HepG2 (cell line): ENCODE measurements at regions not wholly inside any gene's neighbourhood (a gene's known extent, or its start where the extent isn't known, plus 50 kb on each side); places are given as distances from the start of the nearest gene placed in this dataset.
A peak's percentile ranks its signal among the peaks of the same experiment; 100 is the strongest.

ENCODE experiments used
- CENPBD1 ChIP-seq: sonication (generic); formaldehyde crosslinking; IDR thresholded peaks from 2 replicates; pipeline ENCODE4 v1.8.0; 2022; ENCODE audit warnings: missing genetic modification reagents, low read depth, mild to moderate bottlenecking, borderline replicate concordance
- HIC2 ChIP-seq: sonication (generic); formaldehyde crosslinking; IDR thresholded peaks from 2 replicates; pipeline ENCODE4 v1.9.0; 2022; ENCODE audit warnings: low read depth, missing genetic modification reagents
- IRF1 ChIP-seq: sonication (generic); formaldehyde crosslinking; IDR thresholded peaks from 2 replicates; pipeline ENCODE4 v1.4.0; 2020; ENCODE audit warnings: low read depth, mild to moderate bottlenecking, missing genetic modification reagents
- KLF15 ChIP-seq: sonication (generic); formaldehyde crosslinking; IDR thresholded peaks from 2 replicates; pipeline ENCODE4 v1.8.1; 2023; ENCODE audit warnings: borderline replicate concordance, mild to moderate bottlenecking, inconsistent platforms, missing genetic modification reagents, mixed read lengths
- MLLT10 ChIP-seq: sonication (generic); formaldehyde crosslinking; IDR thresholded peaks from 2 replicates; pipeline ENCODE4 v1.4.0; 2020; ENCODE audit warnings: missing genetic modification reagents
- MYNN ChIP-seq: sonication (generic); formaldehyde crosslinking; IDR thresholded peaks from 2 replicates; pipeline ENCODE4 v1.4.0; 2020; ENCODE audit warnings: mild to moderate bottlenecking, low read depth, missing genetic modification reagents
- PAWR ChIP-seq: sonication (generic); formaldehyde crosslinking; IDR thresholded peaks from 2 replicates; pipeline ENCODE4 v1.4.0; 2020; ENCODE audit warnings: missing genetic modification reagents, mild to moderate bottlenecking, borderline replicate concordance
- POLR2AphosphoS2 ChIP-seq: IDR thresholded peaks from 2 replicates; pipeline ENCODE4 v1.6.1; 2011; ENCODE audit warnings: low read depth, low read length, improper control_type of control experiment
- SRSF9 ChIP-seq: fragments of 200-400 bp; formaldehyde crosslinking; IDR thresholded peaks from 2 replicates; pipeline ENCODE4 v1.6.1; 2018; ENCODE audit warnings: borderline replicate concordance, mild to moderate bottlenecking, low read depth, low read length; ENCODE audit not compliant: insufficient read depth, poor library complexity, severe bottlenecking
- ZGPAT ChIP-seq: IDR thresholded peaks from 2 replicates; pipeline ENCODE4 v1.6.1; 2016; ENCODE audit warnings: mild to moderate bottlenecking
- ZNF484 ChIP-seq: sonication (generic); formaldehyde crosslinking; IDR thresholded peaks from 2 replicates; pipeline ENCODE4 v1.5.1; 2020; ENCODE audit warnings: mild to moderate bottlenecking, low read depth, missing genetic modification reagents, borderline replicate concordance
- ZNF543 ChIP-seq: sonication (generic); formaldehyde crosslinking; IDR thresholded peaks from 2 replicates; pipeline ENCODE4 v1.4.0; 2020; ENCODE audit warnings: mild to moderate bottlenecking, missing genetic modification reagents
- ZNF557 ChIP-seq: sonication (generic); formaldehyde crosslinking; IDR thresholded peaks from 2 replicates; pipeline ENCODE4 v1.4.0; 2020; ENCODE audit warnings: missing genetic modification reagents
- ZNF589 ChIP-seq: sonication (generic); formaldehyde crosslinking; conservative IDR thresholded peaks from 2 replicates; pipeline ENCODE4 v1.8.0; 2022; ENCODE audit warnings: mild to moderate bottlenecking, moderate library complexity, missing genetic modification reagents
- ZNF629 ChIP-seq: sonication (generic); formaldehyde crosslinking; conservative IDR thresholded peaks from 2 replicates; pipeline ENCODE4 v1.5.0; 2020; ENCODE audit warnings: missing genetic modification reagents
- ZNF768 ChIP-seq: sonication (generic); formaldehyde crosslinking; IDR thresholded peaks from 2 replicates; pipeline ENCODE4 v1.4.0; 2020; ENCODE audit warnings: missing genetic modification reagents
- TF ChIP-seq, protein P1 (sequence below): sonication (generic); formaldehyde crosslinking; IDR thresholded peaks from 2 replicates; pipeline ENCODE4 v1.8.0; 2022; ENCODE audit warnings: low read depth, missing genetic modification reagents
- TF ChIP-seq, protein P2 (sequence below): sonication (generic); formaldehyde crosslinking; conservative IDR thresholded peaks from 2 replicates; pipeline ENCODE4 v1.4.0; 2020; ENCODE audit warnings: missing genetic modification reagents
- TF ChIP-seq, protein P3 (sequence below): sonication (generic); formaldehyde crosslinking; IDR thresholded peaks from 2 replicates; pipeline ENCODE4 v1.4.0; 2020; ENCODE audit warnings: missing genetic modification reagents

- TF ChIP-seq IRF1 (no peak), CENPBD1 (CRISPR knock-in tag) (no peak), ZGPAT (CRISPR knock-in tag) (peak; percentile 95), ZNF629 (peak; percentile 57; the same call in 1 of the 2 replicates), MYNN (CRISPR knock-in tag) (no peak; the same call in 1 of the 2 replicates), POLR2AphosphoS2 (no peak), HIC2 (CRISPR knock-in tag) (peak; percentile 98), PAWR (0 out of 2 replicates have a peak, but pooled peaks have one; percentile 55), SRSF9 (no peak), ZNF543 (CRISPR knock-in tag) (peak; percentile 90; the same call in 1 of the 2 replicates), ZNF589 (CRISPR knock-in tag) (peak; percentile 93), ZNF768 (no peak), KLF15 (CRISPR knock-in tag) (no peak; the same call in 1 of the 2 replicates), ZNF557 (CRISPR knock-in tag) (peak; percentile 67; the same call in 1 of the 2 replicates), MLLT10 (CRISPR knock-in tag) (no peak), ZNF484 (no peak)
- TF ChIP-seq, protein P1, sequence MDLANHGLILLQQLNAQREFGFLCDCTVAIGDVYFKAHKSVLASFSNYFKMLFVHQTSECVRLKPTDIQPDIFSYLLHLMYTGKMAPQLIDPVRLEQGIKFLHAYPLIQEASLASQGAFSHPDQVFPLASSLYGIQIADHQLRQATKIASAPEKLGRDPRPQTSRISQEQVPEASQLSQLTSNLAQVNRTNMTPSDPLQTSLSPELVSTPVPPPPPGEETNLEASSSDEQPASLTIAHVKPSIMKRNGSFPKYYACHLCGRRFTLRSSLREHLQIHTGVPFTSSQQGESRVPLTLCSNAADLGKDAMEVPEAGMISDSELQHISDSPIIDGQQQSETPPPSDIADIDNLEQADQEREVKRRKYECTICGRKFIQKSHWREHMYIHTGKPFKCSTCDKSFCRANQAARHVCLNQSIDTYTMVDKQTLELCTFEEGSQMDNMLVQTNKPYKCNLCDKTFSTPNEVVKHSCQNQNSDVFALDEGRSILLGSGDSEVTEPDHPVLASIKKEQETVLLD = no peak
- TF ChIP-seq, protein P2, sequence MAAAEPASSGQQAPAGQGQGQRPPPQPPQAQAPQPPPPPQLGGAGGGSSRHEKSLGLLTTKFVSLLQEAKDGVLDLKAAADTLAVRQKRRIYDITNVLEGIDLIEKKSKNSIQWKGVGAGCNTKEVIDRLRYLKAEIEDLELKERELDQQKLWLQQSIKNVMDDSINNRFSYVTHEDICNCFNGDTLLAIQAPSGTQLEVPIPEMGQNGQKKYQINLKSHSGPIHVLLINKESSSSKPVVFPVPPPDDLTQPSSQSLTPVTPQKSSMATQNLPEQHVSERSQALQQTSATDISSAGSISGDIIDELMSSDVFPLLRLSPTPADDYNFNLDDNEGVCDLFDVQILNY (CRISPR knock-in tag) = no peak
- TF ChIP-seq, protein P3, sequence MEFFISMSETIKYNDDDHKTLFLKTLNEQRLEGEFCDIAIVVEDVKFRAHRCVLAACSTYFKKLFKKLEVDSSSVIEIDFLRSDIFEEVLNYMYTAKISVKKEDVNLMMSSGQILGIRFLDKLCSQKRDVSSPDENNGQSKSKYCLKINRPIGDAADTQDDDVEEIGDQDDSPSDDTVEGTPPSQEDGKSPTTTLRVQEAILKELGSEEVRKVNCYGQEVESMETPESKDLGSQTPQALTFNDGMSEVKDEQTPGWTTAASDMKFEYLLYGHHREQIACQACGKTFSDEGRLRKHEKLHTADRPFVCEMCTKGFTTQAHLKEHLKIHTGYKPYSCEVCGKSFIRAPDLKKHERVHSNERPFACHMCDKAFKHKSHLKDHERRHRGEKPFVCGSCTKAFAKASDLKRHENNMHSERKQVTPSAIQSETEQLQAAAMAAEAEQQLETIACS (CRISPR knock-in tag) = no peak
These were observed 185.9 kb upstream of the HAAO start (continued) for GRCh38 chr2:42978175-42978886.
